ENCODE measurements at regions not wholly inside any gene's neighbourhood (a gene's known extent, or its start where the extent isn't known, plus 50 kb on each side); places are given as distances from the start of the nearest gene placed in this dataset.

- TF ChIP-seq POLR2A (IDR thresholded peaks at IDR 0.05; ENCODE audit: low read depth, low read length) (no peak), TAF1 (IDR thresholded peaks at IDR 0.05; ENCODE audit: low read depth, low read length) (no peak), POLR2AphosphoS5 (IDR thresholded peaks at IDR 0.05; ENCODE audit: low read depth, low read length) (no peak), SPI1 (IDR thresholded peaks at IDR 0.05; ENCODE audit: low read depth, low read length) (no peak), POU2F2 (IDR thresholded peaks at IDR 0.05; ENCODE audit: low read depth, low read length) (no peak)
These were observed 434.0 kb downstream of the PREX1 start for GRCh38 chr20:48393737-48394314.
